ENCODE measurements at regions not wholly inside any gene's neighbourhood (a gene's known extent, or its start where the extent isn't known, plus 50 kb on each side); places are given as distances from the start of the nearest gene placed in this dataset.
A peak's percentile ranks its signal among the peaks of the same experiment; 100 is the strongest.

- no peak for DNase-seq (ENCODE audit: low read depth)
- TF ChIP-seq CTCF (IDR thresholded peaks at IDR 0.05; ENCODE audit: control insufficient read depth, insufficient read depth, low read depth, low read length, missing control alignments): no peak
These were observed 158.3 kb upstream of the PITX1 start for GRCh38 chr5:135192351-135192750.

DNA sequence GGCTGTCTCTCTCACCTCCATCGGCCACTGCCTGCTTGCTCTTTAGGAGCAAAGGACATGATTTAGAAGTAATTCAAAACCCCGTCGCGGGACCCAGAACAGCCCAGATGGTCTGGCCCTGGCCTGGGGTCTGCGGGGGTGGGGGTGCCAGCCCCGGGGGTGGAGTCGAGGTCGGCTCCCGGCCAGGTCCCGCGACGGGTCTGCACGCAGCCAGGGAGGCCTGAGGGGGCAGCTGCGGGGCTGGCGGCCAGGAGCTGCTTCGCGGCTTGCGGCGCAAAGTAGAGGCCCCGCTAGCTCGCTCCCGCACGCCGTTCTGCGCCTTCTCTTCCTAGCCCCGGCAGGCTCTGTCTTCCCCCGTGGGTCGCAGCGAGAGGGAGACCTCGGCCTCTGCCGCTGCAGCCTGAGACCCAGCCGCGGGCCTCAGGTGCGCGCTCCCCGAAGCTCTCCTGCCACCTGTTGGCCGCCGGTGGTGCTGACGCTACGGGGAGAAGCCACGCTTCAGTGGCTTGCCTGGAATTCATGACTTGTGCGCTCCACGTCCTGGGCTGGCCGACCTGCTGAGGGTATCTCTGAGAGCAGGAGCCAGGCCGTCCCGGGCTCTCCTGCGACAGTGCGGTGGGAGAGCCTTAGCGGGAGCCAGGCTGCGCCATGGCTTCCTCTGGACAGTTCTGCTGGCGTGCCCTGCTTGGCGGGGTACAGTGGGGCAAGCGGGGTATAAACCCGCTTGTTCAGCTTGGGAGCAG lies 157.2 kb upstream of the PITX1 start:
- no peak for DNase-seq (ENCODE audit: low read depth)
- peak overlapping the region; percentile 46 for H3K4me3 ChIP-seq (ENCODE audit: control insufficient read depth, low read depth, low read length)
- TF ChIP-seq CTCF (IDR thresholded peaks at IDR 0.05; ENCODE audit: control insufficient read depth, insufficient read depth, low read depth, low read length, missing control alignments): peak; percentile 99

More at GRCh38 chr5:135192351-135192750, 158.3 kb upstream of the PITX1 start:
- H3K4me3 ChIP-seq (ENCODE audit: control insufficient read depth, low read depth, low read length): no peak overlapping the region

DNA sequence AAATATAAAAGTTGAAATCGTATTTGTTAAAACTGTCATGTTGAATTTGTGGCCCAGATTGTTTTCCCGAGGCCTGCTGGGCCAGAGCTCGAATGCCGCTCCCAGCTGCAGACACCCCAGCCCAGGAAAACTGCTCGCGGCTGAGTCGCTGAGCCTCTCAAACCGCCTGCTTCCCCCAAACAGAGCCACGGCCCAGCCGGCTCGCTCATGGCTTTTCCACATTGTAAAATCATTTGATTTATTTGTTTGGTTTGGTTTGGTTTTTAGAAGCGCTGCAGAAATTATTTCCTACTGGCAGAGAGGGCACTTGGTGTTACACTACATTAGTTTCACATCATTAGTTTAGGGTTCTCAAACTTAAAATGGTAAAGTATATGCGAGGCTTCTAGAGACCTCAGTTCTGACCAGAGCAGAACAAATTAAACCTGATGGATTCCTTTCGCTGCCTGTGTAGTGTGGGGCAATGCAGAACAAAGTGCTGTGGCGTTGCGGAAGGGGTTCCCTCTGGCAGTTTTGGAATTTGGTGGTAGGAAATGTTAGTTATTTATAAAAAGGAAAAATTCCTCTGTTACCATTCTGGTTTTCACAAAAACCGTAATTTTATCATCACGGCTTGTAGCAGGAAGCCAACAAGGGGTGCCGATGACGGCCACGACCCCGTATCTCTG lies 156.5 kb upstream of the PITX1 start:
- peak overlapping the region; percentile 46 for H3K4me3 ChIP-seq (ENCODE audit: control insufficient read depth, low read depth, low read length)
- TF ChIP-seq CTCF (IDR thresholded peaks at IDR 0.05; ENCODE audit: control insufficient read depth, insufficient read depth, low read depth, low read length, missing control alignments): no peak
- DNase-seq (ENCODE audit: low read depth): no peak

DNA sequence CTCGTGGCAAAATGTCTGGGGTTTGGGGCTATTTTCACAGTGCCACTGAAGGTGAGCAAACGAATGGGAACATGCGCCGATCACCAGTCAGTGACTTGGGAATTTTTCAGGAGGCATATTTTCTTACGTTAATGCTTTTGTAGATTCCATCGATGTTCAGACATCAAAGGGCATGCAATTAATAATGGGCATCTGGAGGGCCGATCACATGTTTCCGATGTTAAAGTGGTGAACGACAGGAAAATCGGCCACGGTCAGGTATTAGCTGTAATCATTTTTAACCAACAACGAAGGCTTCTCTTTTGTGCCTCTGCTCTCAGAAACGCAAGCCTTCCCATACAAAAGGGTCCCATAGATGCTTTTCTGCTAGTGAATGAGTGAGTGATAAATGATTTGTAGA lies 155.0 kb upstream of the PITX1 start:
- no peak for DNase-seq (ENCODE audit: low read depth)
- TF ChIP-seq CTCF (IDR thresholded peaks at IDR 0.05; ENCODE audit: control insufficient read depth, insufficient read depth, low read depth, low read length, missing control alignments): no peak
- no peak overlapping the region for H3K4me3 ChIP-seq (ENCODE audit: control insufficient read depth, low read depth, low read length)

DNA sequence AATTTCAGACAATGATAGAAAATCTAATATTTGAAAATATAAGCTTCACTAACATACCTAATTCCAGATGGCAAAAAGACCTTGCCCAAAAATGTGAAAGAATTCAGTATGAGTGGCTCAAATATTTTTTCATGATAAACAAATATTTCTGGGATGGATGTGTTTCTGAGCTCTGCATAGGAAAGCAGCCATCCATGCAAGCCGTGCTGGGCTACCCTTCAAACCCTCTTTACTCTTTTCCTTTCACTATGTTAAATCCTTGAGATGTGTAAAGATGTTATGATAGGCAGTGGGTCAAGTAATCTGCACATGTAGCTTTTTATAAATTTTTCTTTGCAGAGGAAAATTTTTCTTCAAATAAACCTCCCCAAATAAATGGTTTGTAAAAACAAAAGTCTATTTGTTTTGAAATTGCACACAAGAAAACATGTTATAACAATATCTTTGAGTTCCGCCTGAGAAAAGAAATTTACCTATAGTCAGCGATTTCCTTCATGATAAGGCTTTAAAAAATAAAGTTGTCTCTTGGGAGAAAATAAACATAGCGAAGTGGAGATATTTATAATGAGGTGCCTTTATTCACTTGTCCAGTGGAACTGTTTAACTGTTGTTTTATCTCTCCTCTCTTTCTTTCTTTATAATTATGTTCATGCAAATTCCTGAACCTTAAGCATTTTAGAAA lies 154.3 kb upstream of the PITX1 start:
- DNase-seq (ENCODE audit: low read depth): no peak
- TF ChIP-seq CTCF (IDR thresholded peaks at IDR 0.05; ENCODE audit: control insufficient read depth, insufficient read depth, low read depth, low read length, missing control alignments): no peak
- H3K4me3 ChIP-seq (ENCODE audit: control insufficient read depth, low read depth, low read length): no peak overlapping the region

DNA sequence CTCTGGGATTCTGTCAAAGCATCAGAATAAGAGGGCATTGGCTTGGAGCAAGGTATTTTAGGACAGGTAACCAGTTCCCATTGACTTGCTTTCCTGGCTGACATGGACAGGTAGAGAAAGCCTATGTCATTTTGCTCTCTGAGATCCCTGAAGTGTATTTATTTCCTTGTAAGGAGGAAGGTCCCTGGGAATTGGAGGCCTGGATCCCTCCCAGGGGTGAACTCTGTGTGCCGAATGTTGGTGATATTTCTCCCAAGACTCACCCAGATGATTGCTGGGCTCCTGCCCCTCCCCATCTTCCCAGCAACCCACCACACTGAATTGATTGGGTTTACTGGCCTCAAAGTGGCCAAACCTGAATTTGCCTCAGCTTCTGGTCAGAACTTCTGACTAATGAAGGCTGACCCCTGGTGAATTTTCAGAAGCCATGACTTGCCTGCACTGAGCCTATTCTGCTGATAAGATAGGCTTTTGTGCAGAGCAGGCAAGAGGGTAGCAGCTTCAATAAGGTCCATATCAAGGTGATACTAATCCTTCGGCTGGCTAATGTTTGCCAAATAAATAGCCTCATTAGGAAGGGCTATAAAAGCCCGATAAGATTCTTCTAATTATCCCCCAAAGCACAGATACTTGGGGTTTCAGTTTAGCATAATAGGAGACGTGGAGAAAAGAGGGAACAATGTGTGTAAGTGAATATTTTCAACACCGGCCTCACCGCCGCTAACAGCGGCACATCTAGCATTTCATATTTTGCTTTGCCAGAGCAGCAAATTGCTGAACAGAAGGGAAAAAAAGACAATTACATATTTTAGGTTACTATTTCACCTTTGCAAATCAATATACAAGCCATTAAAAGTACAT lies 152.9 kb upstream of the PITX1 start:
- DNase-seq (ENCODE audit: low read depth): no peak
- TF ChIP-seq CTCF (IDR thresholded peaks at IDR 0.05; ENCODE audit: control insufficient read depth, insufficient read depth, low read depth, low read length, missing control alignments): no peak
- H3K4me3 ChIP-seq (ENCODE audit: control insufficient read depth, low read depth, low read length): no peak overlapping the region
